Fibroblast of skin of right quadriceps (primary cell): ENCODE measurements at regions not wholly inside any gene's neighbourhood (a gene's known extent, or its start where the extent isn't known, plus 50 kb on each side); places are given as distances from the start of the nearest gene placed in this dataset.

Experiments used
- DNase-seq: peaks from one replicate; pipeline ENCODE4 v3.0.0-alpha.2; 2013

GRCh38 chr2:236857781-236858180, 227.9 kb upstream of the COPS8 start:
- no peak for DNase-seq

GRCh38 chr2:236858661-236859060, 227.0 kb upstream of the COPS8 start:
- DNase-seq: no peak

GRCh38 chr2:236859908-236860307, 225.8 kb upstream of the COPS8 start:
- DNase-seq: no peak

- DNase-seq: no peak
Observed at GRCh38 chr2:236861196-236861875, 224.4 kb upstream of the COPS8 start.

GRCh38 chr2:236861944-236862343, 223.7 kb upstream of the COPS8 start:
- DNase-seq: no peak

GRCh38 chr2:236862526-236862925, 223.2 kb upstream of the COPS8 start:
- no peak for DNase-seq

- DNase-seq: peak; percentile 98
Observed at GRCh38 chr2:236862961-236863728, 222.5 kb upstream of the COPS8 start.

- no peak for DNase-seq
Observed at GRCh38 chr2:236863729-236864126, 222.0 kb upstream of the COPS8 start.

GRCh38 chr2:236865052-236865451, 220.6 kb upstream of the COPS8 start:
- no peak for DNase-seq

GRCh38 chr2:236866542-236867340, 218.9 kb upstream of the COPS8 start:
- DNase-seq: no peak

GRCh38 chr2:236867441-236868260, 218.0 kb upstream of the COPS8 start:
- DNase-seq: peak; percentile 93

- no peak for DNase-seq
Observed at GRCh38 chr2:236870370-236870769, 215.3 kb upstream of the COPS8 start.

GRCh38 chr2:236871500-236872001, 214.1 kb upstream of the COPS8 start:
- DNase-seq: peak; percentile 99

- no peak for DNase-seq
Observed at GRCh38 chr2:236872015-236872414, 213.7 kb upstream of the COPS8 start.

GRCh38 chr2:236872981-236873380, 212.7 kb upstream of the COPS8 start:
- DNase-seq: no peak

- DNase-seq: peak; percentile 37
Observed at GRCh38 chr2:236873636-236874035, 212.1 kb upstream of the COPS8 start.

GRCh38 chr2:236874866-236875481, 210.7 kb upstream of the COPS8 start:
- DNase-seq: no peak

- no peak for DNase-seq
Observed at GRCh38 chr2:236875906-236876505, 209.7 kb upstream of the COPS8 start.

- no peak for DNase-seq
Observed at GRCh38 chr2:236876642-236877041, 209.0 kb upstream of the COPS8 start.

GRCh38 chr2:236877972-236878371, 207.7 kb upstream of the COPS8 start:
- no peak for DNase-seq

- no peak for DNase-seq
Observed at GRCh38 chr2:236879416-236879963, 206.2 kb upstream of the COPS8 start.
